SK-N-MC (cell line): ENCODE measurements at regions not wholly inside any gene's neighbourhood (a gene's known extent, or its start where the extent isn't known, plus 50 kb on each side); places are given as distances from the start of the nearest gene placed in this dataset.

Experiments
- EZH2 ChIP-seq: fragments of 200-600 bp; sonication (generic); IDR thresholded peaks from one replicate; pipeline ENCODE4 v1.6.1; 2017; ENCODE audit warnings: antibody characterized with exemption
- POLR2AphosphoS5 ChIP-seq: IDR thresholded peaks from 2 replicates; pipeline ENCODE4 v1.6.1; 2012; ENCODE audit warnings: mild to moderate bottlenecking, low read depth, low read length, borderline replicate concordance

GRCh38 chr15:47439146-47440111, 277.9 kb upstream of the SEMA6D start:
- TF ChIP-seq EZH2 (no peak), POLR2AphosphoS5 (no peak)
